Stimulated activated CD8-positive, alpha-beta memory T cell treated with anti-CD3 and anti-CD28 coated beads, Interleukin-12 subunit alpha, Interleukin-12 subunit beta, amount 100 ng/mL, for 1 hour (primary cell): ENCODE measurements at regions not wholly inside any gene's neighbourhood (a gene's known extent, or its start where the extent isn't known, plus 50 kb on each side); places are given as distances from the start of the nearest gene placed in this dataset.
A peak's percentile ranks its signal among the peaks of the same experiment; 100 is the strongest.
"Not testable (repeated sequence)": the region's sequence is repeated elsewhere in the genome, so short reads cannot be mapped to it uniquely, and the experiment has no call there.

Source experiments
- DNase-seq: peaks from one replicate; pipeline ENCODE4 v3.0.0-alpha.2; 2020; ENCODE audit warnings: low read depth

DNA sequence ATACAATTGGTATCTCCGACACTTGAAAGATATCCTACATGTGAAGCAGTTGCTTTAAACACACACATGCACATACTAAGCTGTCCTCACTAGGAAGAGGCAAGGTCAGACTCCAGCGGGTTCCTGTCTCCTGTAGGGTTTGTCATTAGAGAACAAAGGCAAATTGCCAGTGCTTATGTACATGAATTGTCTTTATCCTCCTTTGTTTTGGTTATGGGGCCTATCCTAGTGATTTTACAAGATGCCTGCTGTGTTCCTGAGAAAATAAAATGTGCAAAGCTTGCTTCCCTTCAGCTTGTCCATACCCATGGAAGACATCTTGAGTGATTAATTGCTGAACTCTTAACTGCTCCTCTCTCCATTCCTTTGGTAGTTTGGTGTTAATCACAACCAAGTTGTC is 86.7 kb upstream of the SLC39A10 start:
- no peak for DNase-seq

DNA sequence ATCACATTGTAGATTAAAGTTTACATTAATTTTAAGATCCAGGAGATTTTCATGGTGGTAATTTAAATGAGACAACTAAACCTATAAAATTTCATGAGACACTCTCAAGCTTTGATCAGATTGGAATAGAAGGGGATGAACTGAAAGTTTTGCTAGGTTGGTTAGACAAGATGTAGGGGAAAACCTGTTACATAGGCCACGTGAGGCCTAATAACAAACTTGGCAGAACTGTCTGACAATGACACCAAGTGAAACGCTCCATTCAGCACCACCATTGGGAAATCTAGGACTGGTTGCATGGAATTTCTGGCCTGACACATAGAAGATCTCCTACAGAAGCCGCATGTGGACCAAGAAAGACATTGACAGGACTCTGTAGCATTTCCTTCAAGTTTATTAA is 87.8 kb upstream of the SLC39A10 start:
- DNase-seq, result no peak

DNA sequence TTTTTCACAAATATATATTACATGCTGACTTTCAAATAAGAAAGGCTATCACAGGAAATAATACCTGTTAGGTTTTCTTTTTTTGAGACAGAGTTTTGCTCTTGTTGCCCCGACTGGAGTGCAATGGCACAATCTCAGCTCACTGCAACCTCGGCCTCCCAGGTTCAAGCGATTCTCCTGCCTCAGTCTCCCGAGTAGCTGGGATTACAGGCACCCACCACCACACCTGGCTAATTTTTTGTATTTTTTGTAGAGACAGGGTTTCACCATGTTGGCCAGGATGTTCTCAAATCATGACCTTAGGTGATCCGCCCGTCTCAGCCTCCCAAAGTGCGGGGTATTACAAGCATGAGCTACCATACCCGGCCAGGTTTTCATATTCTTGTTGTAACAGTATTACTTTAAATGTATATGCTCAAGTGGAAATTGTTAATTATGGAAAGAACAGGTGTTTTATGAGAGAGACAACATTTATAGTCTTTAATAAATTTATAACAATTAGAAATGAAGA is 92.3 kb upstream of the SLC39A10 start:
- DNase-seq, result not testable (repeated sequence)

DNA sequence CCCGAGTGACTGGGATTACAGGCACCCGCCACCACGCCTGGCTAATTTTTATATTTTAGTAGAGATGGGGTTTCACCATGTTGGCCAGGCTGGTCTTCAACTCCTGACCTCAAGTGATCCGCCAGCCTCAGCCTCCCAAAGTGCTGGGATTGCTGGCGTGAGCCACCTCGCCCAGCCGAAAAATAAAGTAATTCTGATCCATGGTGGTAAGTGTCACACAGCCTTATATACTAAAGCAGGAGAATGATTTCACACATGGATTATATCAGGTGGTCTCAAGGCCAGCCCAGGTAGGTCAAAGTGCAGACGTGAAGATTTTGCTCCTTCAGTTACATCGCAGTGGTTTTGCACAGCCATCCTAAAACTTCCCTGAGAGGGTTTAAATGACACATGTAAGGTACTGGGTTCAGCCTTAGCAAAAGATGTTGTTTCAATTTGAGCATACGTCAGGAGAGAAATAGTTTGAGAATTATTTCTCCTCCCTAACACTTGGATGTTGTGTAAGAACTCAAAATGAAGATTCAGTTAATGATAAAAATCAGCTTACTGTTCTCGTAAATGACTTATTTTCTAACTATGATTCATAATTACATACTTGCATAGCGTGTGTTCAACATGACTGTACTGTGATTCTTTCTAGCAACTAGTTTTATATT is 93.0 kb upstream of the SLC39A10 start:
- DNase-seq, result no peak

DNA sequence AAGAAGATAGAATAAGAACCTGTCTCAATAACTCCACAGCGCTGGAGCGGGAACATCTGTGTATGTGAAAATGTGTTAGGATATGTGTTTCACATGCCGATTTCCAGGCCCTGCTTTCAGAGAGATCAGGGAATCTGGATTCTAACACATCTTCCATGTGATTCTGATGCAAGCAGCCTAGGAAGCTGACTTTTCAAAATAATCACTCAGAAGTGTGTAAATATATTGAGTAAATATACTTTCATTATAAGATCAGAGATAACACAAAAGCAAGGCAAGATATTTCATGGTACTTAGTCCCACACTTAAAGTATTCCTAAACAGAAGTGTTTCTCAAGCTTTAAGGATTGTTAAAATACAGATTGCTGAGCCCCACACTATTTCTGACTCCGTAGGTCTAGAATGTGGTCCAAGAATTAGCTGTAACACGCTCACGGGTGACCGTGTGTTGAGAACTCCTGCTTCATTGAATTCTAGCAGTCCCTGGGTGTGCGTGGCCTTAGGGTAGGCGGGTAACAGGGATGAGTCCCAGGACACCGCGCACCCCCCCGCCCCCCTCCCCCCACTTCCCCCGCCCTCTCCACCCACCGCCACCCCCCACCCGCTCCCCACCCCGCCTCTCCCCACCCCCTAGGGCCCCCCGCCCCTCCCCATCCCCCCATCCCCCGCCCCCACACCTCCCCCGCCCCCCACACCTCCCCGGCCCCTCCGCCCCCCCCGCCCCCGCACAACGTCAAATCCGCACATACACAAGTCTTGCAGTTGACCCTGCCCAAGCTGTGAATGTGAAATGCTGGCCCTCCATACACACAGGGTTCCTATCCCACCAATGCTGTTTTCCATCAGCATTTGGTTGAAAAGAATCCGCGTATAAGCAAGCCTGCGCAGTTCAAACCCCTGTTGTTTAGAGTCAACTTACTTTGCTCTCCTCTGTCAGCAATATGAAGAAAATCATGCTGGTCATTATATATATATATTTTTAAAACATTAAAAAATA is 94.2 kb upstream of the SLC39A10 start:
- DNase-seq, result no peak

DNA sequence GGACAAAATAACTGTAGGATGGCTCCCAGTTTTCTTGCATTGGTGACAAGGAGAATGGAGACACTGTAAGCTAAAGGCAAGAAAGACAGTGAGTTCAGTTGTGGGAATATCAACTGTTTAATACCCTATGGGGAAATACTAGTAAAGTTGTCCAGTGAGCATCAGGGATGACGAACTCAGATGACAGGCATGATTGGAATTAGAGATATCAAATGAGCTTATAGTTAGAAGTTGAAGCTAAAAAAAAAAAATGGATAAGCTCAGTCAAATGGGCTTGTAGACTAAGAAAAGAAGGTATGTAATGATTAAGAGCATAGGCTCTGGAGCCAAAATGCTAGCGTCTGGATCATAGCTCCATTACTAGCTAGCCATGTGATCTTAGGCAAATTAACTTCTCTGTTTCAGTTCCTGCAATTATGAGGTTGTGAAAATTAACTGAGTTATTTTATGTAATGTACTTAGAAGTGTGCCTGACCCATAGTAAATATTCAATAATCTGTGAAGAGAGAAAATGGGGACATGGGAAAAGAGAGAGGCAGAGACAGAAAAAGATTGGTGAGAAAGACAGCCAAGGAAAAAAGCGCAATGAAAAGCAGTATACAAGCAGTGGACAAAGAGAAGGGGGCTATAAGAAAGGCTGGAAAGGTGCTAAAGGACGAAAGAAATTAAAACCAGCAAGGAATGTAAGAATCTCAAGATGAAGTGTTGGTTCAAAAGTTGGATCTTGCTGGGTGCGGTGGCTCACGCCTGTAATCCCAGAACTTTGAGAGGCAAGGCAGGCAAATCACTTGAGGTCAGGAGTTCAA is 95.7 kb upstream of the SLC39A10 start:
- no peak for DNase-seq

DNA sequence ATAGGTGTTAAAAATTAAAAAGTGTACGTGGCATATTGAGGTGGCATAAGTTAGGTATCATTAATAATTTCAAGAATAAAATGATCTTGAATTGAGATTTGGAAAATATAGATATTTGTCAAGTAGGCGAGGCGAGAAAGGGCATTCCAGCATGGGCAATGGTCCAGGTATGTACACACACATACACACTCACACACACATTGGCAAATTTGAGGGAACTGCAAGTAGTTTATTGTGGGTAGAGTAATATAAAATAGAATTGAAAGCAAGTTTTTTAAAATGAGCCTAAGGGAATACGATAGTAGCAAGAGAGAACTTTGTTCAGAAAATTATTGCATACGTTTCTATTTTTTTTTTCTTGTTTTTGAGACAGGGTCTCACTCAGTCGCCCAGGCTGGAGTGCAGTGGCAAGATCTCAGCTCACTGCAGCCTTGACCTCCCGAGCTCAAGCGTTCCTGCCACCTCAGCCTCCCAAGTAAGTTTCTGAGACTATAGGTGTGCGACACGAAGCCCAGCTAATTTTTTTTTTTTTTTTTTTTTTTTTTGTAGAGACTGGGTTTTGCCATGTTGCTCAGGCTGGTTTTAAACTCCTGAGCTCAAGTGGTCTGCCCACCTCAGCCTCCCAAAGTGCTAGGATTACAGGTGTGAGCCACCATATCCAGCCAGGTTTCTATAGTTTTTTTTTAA is 96.7 kb upstream of the SLC39A10 start:
- no peak for DNase-seq

DNA sequence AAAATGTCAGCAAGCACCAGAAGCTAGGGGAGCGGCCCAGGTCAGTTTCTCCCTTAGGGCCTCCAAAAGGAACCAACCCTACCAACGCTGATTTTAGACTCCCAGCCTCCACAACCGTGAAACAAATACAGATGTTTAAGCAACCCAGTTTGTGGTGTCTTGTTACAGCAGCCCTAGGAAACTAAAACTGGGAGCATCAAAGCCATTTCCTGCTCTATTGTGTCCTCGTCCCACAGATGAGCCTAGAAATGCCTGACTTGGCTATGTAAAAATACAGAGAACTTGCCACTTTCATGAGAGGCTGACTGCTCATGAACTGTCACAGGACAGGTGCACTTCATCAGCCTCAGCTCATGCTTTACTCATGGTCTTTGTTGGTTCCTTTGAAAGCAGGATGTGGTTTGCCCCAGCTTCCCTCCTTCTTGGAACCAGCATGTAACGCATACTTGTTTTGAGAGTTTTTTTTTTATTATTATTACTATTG is 97.6 kb upstream of the SLC39A10 start:
- DNase-seq, result peak; percentile 53

DNA sequence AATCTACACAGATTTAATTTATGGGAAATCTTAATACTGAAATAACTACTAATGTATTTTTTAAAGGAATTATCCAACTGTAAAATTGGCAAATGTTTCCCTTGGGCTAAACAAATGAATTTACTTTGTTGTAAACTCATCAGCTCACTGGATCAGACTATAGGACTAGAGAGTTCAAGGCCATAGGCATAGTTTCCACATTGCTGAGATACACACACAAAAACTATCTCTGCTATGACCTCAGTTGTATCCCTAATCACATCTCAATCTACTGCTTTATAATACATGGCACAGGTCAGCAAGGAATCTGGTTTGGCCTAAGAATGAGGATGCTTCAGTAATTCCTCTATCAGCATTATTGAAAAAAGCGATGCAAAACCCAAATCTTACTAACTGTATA is 101.1 kb upstream of the SLC39A10 start:
- DNase-seq, result no peak

DNA sequence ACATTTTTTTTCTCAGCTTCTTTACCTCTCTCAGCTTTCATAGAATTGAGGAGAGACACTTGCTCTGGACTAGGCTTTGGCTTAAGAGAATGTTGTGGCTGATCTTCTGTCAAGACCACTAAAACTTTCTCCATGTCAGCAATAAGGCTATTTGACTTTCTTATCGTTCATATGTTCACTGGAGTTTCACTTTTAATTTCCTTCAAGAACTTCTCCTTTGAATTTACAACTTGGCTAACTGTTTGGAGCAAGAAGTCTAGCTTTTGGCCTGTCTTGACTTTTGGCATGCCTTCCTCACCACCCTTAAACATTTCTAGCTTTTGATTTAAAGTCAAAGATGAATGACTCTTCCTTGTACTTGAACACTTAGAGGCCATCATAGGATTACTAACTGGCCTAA is 104.4 kb upstream of the SLC39A10 start:
- DNase-seq, result no peak

DNA sequence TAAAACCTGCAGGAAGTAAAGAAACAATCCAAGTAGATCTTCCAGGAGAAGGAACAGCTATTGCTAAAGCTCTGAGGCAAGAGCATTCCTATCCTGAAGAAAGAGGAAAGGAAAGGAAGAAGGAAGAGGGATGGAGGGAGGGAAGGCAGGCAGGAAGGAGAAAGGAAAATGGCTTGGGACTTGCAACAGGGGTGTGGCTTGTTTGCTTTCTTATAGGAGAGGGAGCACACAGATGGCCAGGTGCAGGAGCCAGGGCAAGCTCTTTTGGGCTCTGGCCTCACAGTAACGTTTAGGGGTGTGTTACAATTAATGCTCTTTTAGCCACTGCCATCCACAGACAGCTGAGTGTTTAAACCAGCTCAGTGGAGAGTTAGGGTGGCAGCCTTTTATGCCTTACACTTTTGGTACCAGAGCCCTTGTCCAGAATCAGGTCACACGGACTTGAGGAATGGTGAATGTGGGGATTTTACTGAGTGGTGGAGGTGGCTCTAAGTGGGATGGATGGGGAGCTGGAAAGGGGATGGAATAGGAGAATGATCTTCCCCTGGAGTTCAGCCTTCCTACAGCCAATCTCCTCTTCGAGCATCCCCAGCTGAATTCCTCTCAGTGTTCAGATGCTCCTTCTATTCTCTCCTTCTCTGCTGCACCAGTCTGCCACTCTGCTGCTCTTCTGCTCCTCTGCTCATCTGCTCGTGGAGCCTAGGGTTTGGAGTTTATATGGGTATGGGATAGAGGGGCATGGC is 108.7 kb upstream of the SLC39A10 start:
- DNase-seq, result no peak

DNA sequence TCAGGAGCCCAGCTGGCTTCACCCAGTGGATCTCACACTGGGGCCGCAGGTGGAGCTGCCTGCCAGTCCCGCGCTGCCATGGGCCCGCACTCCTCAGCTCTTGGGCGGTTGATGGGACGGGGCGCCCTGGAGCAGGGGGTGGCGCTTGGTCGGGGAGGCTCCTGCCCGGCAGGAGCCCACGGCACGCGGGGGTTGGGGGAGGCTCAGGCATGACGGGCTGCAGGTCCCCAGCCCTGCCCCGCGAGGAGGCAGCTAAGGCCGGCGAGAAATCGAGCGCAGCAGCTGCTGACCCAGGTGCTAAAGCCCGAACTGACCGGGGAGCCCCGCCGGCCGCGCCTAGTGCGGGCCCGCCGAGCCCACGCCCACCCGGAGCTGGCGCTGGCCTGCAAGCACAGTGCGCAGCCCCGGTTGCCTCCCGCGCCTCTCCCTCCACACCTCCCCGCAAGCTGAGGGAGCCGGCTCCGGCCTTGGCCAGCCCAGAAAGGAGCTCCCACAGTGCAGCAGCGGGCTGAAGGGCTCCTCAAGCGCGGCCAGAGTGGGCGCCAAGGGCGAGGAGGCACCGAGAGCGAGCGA is 109.7 kb upstream of the SLC39A10 start:
- DNase-seq, result not testable (repeated sequence)

DNA sequence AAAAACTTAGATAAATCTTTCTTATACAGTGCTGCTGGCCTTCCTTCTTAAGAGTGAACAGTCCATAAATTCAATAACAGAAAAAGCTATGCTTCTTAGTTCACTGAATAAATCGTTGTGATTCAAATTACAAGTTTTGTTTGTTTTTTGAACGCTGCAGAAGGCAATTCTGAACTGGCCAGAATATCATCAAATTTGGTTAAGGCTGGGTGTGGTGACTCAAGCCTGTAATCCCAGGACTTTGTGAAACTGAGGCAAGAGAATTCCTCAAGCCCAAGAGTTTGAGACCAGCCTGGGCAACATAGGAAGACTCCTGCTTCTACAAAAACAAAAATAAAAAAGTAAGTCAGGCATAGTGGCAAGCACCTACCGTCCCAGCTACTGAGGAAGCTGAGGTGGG is 111.2 kb upstream of the SLC39A10 start:
- no peak for DNase-seq

DNA sequence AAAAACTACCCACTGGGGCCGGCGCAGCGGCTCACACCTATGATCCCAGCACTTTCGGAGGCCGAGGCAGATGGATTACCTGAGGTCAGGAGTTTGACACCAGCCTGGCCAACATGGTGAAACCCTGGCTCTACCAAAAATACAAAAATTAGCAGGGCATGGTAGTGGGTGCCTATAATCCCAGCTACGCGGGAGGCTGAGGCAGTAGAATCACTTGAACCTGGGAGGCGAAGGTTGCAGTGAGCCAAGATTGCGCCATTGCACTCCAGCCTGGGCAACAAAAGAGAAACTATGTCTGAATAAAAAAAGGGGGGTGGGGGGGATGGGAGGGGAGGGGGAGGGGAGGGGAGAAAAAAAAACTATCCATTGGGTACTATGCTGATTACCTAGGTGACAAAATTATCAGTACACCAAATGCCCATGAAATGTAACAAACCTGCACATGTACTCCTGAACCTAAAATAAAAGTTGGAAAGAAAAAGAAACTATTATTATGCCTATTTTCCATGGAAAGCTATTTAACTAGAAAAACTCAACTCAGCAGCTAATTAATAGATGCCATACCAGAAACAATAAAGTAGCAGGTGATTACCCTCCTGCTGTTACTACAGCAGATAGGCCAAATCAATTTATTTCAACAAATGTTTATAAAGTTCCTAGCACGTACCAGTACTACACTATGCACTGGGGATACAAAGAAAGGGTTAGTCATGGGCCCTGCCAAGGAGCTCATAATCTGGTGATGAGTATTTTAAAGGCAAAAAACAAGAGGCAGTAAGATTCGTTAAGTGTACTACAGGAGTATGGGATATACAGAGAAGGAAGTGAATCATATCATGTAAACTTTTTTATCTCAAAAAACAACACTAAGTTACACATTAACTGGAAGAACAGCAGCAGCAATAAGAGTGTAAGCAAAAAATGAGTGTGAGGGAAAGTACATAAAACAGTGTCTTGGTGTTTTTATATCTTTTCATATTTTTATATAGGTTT is 112.8 kb upstream of the SLC39A10 start:
- DNase-seq, result no peak

DNA sequence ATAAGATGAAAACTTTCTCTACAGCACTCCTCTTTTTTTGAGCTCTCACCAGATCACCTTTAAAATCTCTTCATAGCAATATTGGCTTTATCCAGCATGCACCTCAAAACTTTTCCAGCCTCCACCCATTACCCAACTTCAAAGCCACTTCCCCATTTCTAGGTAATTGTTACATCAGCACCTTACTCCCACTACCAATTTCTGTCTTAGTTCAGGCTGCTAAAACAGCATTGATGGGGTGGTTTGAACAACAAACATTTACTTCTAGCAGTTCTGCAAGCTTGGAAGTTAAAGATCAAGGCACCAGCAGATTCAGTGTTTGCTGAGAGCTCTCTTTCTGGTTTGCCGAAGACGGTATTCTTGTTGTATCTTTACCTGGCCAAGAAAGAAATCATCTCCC is 114.0 kb upstream of the SLC39A10 start:
- no peak for DNase-seq

DNA sequence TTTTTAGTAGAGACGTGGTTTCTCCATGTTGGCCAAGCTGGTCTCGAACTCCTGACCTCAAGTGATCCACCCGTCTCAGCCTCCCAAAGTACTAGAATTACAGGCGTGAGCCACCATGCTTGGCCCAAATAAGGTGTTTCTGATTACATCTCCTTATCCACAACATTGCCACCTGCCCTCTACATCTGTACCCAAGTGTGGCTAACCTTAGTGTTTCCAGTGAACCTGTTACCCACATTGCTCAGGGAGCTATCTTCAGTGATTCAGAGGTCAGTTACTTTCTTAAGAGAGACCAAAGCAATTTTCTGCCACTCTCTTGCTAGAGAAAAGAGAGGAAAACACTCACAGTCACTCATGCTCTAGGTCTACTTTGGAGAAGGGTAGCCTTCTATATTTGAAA is 115.0 kb upstream of the SLC39A10 start:
- no peak for DNase-seq

DNA sequence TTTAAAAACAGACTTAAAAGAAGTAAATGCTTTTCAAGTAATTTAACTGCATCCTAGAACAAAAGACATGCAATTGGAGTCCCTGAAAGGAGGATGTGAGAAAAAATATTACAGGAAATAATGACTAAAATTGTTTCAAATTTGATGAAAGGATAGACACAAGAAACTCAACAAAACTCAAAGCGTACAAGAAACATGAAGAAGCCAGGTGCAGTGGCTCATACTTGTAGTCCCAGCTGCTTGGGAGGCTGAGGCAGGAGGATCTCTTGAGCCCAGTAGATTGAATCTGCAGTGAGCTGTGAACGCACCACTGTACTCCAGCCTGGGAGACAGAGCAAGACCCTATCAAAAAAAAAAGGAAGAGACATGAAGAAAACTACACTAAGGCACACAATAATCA is 118.1 kb upstream of the SLC39A10 start:
- no peak for DNase-seq

DNA sequence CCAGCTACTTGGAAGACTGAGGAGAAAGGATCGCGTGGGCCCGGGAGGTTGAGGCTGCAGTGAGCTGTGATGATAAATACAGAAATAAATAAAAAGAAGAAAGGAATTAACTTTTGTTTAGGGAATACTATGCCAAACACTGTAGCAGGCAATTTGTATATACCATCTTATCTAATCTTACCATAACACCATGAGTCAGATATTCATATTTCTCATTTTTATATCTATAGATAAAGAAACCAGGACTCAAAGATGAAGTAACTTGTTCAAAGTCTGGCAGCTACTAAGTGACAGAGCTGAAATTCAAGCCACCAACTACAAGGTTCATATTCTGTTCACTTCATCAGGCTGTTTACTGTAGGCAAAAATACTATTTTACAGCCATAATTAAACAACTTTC is 119.2 kb upstream of the SLC39A10 start:
- no peak for DNase-seq

DNA sequence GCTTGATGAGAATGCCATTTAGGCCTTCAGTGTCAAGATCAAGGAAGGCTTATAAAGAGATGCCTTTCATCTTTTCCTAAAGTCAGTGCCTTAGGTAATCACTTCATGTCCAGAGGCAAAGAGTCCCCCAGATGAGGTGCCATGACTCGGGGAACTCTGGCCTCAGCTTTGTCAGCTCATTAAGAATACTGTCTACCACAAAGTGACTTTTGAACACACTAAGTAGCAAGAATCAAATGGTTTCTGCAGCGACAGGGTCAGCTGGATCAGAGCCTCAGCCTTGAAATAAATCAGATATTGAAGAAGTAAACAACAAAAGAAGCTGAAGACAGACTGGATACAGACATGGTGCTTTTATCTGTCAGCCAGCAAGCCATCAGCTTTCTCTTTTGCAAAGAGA is 120.1 kb upstream of the SLC39A10 start:
- no peak for DNase-seq
